ENCODE measurements at regions not wholly inside any gene's neighbourhood (a gene's known extent, or its start where the extent isn't known, plus 50 kb on each side); places are given as distances from the start of the nearest gene placed in this dataset.
"Not testable (repeated sequence)": the region's sequence is repeated elsewhere in the genome, so short reads cannot be mapped to it uniquely, and the experiment has no call there.

DNA sequence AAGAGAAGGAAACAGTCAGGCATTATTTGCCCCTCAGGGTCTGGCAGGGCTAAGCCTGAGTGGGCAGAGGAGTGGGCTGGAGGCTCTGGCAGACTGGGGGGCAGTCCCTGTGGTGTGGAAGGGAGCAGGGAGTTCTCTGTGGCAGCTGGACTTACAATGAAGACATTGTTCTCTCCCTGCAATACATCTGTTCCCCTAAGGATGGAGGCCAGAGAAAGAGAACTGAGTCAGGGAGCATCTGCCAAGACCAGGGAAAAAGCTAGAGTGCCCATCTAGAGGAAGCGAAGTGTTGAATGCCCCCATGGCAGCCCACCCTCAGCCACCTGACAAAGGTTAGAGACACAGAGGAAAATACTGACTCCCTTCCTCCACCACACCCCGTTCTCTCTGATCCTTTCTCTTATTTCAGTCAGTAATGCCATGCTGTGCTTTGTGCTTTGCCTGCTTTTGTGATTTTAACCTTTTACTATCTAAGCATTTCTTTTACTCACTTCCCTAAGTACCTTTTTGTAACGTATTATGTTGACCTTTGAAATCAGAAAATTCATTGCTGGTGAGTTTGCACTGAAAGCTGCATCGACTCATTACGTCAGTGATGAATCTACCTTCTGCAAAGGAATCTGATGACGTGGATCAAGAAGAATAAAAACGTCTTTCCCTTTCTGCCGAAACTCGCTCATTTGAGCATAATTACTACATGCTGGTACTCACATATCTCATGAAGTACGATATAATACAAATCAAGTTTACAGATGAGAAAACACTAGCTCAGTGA lies 76.0 kb downstream of the ACTL7B start:
- H3K4me3 ChIP-seq (ENCODE audit: low read depth, low read length): no peak overlapping the region
- TF ChIP-seq, protein P1, sequence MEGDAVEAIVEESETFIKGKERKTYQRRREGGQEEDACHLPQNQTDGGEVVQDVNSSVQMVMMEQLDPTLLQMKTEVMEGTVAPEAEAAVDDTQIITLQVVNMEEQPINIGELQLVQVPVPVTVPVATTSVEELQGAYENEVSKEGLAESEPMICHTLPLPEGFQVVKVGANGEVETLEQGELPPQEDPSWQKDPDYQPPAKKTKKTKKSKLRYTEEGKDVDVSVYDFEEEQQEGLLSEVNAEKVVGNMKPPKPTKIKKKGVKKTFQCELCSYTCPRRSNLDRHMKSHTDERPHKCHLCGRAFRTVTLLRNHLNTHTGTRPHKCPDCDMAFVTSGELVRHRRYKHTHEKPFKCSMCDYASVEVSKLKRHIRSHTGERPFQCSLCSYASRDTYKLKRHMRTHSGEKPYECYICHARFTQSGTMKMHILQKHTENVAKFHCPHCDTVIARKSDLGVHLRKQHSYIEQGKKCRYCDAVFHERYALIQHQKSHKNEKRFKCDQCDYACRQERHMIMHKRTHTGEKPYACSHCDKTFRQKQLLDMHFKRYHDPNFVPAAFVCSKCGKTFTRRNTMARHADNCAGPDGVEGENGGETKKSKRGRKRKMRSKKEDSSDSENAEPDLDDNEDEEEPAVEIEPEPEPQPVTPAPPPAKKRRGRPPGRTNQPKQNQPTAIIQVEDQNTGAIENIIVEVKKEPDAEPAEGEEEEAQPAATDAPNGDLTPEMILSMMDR (IDR thresholded peaks at IDR 0.05; ENCODE audit: borderline replicate concordance, insufficient read depth, low read depth, low read length): no peak

DNA sequence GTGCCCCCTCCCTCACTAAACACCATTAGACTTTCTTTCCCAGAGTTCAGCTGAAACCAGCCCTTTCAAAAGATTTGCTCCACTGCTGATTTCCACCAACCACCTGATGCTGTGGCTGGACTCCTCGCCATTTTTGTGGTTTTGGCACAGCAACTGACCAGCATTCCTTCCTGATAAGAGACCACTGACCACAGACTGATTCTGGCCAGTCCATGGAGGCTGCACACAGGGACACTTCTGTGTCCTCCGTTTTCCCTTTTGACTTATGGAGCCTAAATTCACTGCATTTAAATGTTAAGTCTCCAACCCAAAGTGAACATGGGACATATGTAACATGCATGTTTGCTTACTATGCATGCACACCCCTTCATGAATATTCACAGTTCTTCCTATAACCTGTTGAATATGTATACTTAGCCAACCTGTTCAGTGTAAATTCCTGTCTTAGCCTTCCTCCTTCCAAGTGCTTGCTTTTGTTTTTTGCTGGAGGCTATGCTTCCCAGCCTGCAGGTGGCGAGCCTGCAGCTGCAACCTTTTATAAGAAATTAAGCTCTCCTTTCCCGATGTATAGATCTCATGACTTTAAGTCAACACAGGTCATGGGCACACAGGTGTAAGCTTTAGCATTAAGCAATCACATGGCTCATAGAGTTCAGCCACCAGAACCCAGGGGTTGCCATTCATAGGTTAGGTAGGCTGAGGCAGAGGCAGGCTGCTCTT lies 78.7 kb downstream of the ACTL7B start:
- TF ChIP-seq, protein P1 (IDR thresholded peaks at IDR 0.05; ENCODE audit: borderline replicate concordance, insufficient read depth, low read depth, low read length): no peak
- no peak overlapping the region for H3K4me3 ChIP-seq (ENCODE audit: low read depth, low read length)

DNA sequence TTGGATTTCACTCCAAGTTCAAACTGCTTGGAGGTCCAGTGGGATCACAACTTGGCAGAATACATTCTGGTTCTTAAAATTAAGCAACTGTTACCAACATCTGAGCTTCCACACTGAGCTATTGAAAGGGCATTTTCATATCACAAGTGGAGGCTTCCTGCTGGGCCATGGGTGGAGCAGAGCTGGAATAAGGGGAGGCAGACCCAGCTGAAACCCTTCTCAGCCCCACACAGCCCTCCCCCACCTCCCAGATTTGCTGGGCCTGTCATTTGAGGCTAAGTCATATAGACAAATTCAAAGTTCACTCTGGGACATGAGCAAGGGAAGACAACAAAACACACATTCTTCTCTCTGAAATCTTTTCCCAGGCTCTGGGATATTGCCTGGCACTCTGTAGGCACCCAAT lies 79.9 kb downstream of the ACTL7B start:
- TF ChIP-seq, protein P1 (IDR thresholded peaks at IDR 0.05; ENCODE audit: borderline replicate concordance, insufficient read depth, low read depth, low read length): no peak
- H3K4me3 ChIP-seq (ENCODE audit: low read depth, low read length): no peak overlapping the region

DNA sequence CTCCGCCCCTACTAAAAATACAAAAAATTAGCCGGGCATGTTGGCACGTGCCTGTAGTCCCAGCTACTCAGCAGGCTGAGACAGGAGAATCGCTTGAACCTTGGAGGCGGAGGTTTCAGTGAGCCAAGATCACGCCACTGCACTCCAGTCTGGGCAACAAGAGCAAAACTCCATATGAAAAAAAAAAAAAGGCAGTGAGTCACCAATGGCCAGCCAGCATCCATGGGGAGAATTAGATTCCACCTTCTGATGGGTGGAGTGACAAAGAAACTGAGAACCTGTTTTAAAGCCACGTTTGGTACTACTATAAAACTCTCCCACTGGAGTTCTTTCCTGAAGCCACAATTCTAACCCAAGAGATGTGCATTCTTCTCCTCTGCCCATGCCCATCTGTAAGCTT lies 81.7 kb downstream of the ACTL7B start:
- H3K4me3 ChIP-seq (ENCODE audit: low read depth, low read length): not testable (repeated sequence)

DNA sequence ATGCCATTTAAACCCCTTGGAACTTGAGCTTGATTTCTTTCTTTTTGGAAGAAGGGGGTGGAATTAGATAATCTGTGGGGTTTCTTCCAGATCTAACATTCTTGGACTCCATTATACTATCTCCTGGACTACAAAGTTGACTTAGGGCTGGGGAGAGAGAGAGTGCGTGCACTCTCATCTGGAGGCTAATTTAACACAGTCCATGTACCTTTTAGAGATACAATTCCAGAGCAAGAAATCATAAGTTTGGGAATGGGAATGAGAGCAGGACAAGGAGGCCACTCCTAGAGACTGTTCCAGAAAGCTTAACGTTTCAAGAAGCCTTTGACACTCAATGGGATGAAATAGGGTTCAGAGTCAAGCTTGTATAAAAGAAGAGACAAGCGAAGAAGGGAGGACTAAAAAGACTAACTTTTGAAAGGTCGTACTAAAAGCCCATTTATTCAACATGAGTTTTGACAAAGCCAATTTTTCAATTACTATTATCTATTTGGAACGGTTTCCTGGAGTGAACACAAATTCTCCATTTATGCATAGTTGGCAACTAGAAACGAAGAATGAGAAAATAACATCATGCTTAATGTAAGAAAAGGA lies 83.4 kb downstream of the ACTL7B start:
- no peak overlapping the region for H3K4me3 ChIP-seq (ENCODE audit: low read depth, low read length)
- TF ChIP-seq, protein P1 (IDR thresholded peaks at IDR 0.05; ENCODE audit: borderline replicate concordance, insufficient read depth, low read depth, low read length): no peak

DNA sequence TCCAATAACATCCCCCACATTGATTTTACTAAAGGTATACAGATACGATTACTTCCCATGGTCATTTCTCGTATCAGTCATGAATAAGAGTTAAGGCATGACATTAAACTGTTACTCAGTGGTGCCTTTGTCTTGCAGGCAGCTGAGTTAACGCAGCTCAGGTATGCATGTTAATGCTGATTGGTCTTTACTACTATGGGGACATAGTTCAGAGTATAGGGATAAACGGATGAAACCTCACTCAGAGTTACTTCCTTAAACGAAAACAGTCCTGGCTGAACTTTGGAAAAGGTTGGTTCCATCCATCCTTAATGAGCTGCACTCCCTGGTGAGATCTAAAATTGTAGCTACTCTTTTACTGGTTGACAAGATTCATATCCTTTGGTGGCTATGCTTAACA lies 87.0 kb downstream of the ACTL7B start:
- TF ChIP-seq, protein P1 (IDR thresholded peaks at IDR 0.05; ENCODE audit: borderline replicate concordance, insufficient read depth, low read depth, low read length): no peak
- no peak overlapping the region for H3K4me3 ChIP-seq (ENCODE audit: low read depth, low read length)

DNA sequence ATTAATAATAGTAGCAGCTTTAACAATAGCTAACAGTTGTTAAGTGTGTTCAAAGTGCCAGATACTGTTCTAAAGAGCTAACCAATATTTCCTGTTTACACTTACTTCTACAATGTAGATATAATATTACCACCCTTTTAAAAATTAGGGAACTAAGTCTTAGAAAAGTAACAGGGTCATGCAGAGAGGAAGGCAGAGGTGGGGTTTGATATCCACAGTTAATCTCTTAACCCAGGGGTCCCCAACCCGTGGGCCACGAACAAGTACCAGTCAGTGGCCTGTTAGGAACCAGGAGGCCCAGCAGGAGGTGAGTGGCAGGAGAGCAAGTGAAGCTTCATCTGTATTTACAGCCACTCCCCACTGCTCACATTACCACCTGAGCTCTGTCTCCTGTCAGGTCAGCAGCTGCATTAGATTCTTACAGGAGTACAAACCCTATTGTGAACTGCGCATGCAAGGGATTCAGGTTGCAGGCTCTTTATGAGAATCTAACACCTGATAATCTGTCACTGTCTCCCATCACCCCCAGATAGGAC lies 89.1 kb downstream of the ACTL7B start:
- H3K4me3 ChIP-seq (ENCODE audit: low read depth, low read length): no peak overlapping the region
- TF ChIP-seq, protein P1 (IDR thresholded peaks at IDR 0.05; ENCODE audit: borderline replicate concordance, insufficient read depth, low read depth, low read length): no peak

Data from GM12875 (cell line).